Upper lobe of left lung (tissue), 4 donors: ENCODE measurements at regions not wholly inside any gene's neighbourhood (a gene's known extent, or its start where the extent isn't known, plus 50 kb on each side); places are given as distances from the start of the nearest gene placed in this dataset.

Source experiments
- EP300 ChIP-seq, 4 donors: sonication (generic); formaldehyde crosslinking; IDR thresholded peaks; one replicate each; pipeline ENCODE4 v1.5.1; 2017; ENCODE audit warnings: antibody characterized with exemption in 4 of 4, control low read depth in 2 of 4
- POLR2A ChIP-seq, 4 donors: fragments of 450-650 bp; IDR thresholded peaks; one replicate each; pipeline ENCODE4 v1.5.1; 2016 to 2017; ENCODE audit warnings: antibody characterized with exemption in 4 of 4, mild to moderate bottlenecking in 2 of 4
- POLR2AphosphoS5 ChIP-seq, 2 donors: sonication (generic); formaldehyde crosslinking; IDR thresholded peaks; one replicate each; pipeline ENCODE4 v1.5.1; 2017; ENCODE audit warnings: antibody characterized with exemption in 2 of 2
- TF ChIP-seq, protein P1 (sequence below), 6 experiments: fragments of 450-650 bp in 4 of 6; fragments of 200-600 bp in 2 of 6; sonication (generic) in 2 of 6; IDR thresholded peaks; one replicate each; pipeline ENCODE4 v1.5.1; 2016 to 2019; ENCODE audit warnings: antibody characterized with exemption in 6 of 6

DNA sequence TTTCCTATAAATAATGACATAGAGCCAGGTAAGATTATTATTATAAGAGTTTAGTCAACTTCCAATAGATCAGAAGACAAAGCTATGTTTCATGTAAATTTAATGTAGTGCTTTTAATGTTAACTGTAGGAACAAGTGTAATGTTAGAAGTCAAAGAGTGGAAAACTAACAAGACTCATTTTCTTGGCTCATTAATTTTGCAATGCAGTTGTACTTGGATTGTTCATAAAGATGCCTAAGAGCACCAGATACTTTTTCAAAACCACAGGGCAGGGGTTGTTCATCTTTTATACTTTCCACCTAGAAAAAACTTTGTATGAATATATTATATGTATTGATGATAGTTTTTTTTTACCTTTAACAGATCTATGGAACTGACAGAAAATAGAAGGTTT lies 1705.3 kb upstream of the CDH9 start:
- TF ChIP-seq, protein P1, sequence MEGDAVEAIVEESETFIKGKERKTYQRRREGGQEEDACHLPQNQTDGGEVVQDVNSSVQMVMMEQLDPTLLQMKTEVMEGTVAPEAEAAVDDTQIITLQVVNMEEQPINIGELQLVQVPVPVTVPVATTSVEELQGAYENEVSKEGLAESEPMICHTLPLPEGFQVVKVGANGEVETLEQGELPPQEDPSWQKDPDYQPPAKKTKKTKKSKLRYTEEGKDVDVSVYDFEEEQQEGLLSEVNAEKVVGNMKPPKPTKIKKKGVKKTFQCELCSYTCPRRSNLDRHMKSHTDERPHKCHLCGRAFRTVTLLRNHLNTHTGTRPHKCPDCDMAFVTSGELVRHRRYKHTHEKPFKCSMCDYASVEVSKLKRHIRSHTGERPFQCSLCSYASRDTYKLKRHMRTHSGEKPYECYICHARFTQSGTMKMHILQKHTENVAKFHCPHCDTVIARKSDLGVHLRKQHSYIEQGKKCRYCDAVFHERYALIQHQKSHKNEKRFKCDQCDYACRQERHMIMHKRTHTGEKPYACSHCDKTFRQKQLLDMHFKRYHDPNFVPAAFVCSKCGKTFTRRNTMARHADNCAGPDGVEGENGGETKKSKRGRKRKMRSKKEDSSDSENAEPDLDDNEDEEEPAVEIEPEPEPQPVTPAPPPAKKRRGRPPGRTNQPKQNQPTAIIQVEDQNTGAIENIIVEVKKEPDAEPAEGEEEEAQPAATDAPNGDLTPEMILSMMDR (IDR thresholded peaks at IDR 0.05), result no peak
- TF ChIP-seq EP300 (IDR thresholded peaks at IDR 0.05) (no peak), POLR2A (IDR thresholded peaks at IDR 0.05) (no peak), POLR2AphosphoS5 (IDR thresholded peaks at IDR 0.05) (no peak)
